ENCODE measurements at regions not wholly inside any gene's neighbourhood (a gene's known extent, or its start where the extent isn't known, plus 50 kb on each side); places are given as distances from the start of the nearest gene placed in this dataset.

GRCh38 chr4:71860643-71861042 lies 76.8 kb upstream of the GC start:
- Histone ChIP-seq H3F3A (ENCODE audit: insufficient read depth) (no peaks in the 10 kb centered on the region), H3K27ac (no peak overlapping the region), H3K79me2 (ENCODE audit: insufficient read depth) (no peaks in the 10 kb centered on the region), H3K4me2 (ENCODE audit: unreplicated experiment) (no peak overlapping the region), H2AFZ (no peak overlapping the region), H4K20me1 (ENCODE audit: insufficient read depth) (no peaks in the 10 kb centered on the region), H3K4me3 (no peak overlapping the region), H3K9me3 (ENCODE audit: low read depth) (no peaks in the 10 kb centered on the region), H3K27me3 (replicated peaks; ENCODE audit: insufficient read depth) (no peaks in the 10 kb centered on the region), H3K9me2 (ENCODE audit: insufficient read depth) (no peaks in the 10 kb centered on the region), H3K4me1 (ENCODE audit: insufficient read depth) (no peaks in the 10 kb centered on the region), H3K36me3 (ENCODE audit: low read depth) (no peaks in the 10 kb centered on the region), H3K9ac (no peak overlapping the region)
- DNase-seq, result no peak
- 5 to 10% methylated on average over 1 of the region's 1 CpG for WGBS, 2 experiments (ENCODE audit: low coverage in 1 of 2, low lambda C conversion rate in 2 of 2, missing lambda C conversion rate in 2 of 2)
- TF ChIP-seq EZH2 (IDR thresholded peaks at IDR 0.05; ENCODE audit: insufficient read depth, poor library complexity, severe bottlenecking) (no peak), EZH2phosphoT487 (IDR thresholded peaks at IDR 0.05; ENCODE audit: insufficient read depth, low read depth) (no peak)
- in situ Hi-C loops (cut with MboI), result no loop called here

DNA sequence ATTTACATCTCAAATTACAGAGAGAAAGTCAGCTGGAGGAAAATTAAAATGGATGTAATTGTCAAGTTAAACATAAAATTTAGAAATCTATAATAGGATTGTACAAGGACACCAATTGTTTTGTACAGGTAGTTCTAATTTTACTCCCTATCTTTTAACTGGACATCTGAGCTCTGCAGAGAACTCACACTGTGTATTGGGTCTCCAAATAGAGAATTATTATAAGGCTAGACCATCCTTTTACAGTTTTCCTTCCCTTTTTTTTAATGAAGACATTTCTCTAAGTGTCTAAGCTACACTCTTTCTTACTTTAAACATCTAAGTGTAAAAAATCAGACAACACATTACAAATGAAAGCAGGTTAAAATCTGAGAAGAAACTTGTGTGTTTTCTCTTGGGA lies 78.4 kb upstream of the GC start:
- Histone ChIP-seq H2AFZ (no peak overlapping the region), H3F3A (ENCODE audit: insufficient read depth) (no peaks in the 10 kb centered on the region), H3K36me3 (ENCODE audit: low read depth) (no peaks in the 10 kb centered on the region), H3K4me1 (ENCODE audit: insufficient read depth) (no peaks in the 10 kb centered on the region), H3K4me3 (no peak overlapping the region), H3K9ac (no peak overlapping the region), H4K20me1 (ENCODE audit: insufficient read depth) (no peaks in the 10 kb centered on the region), H3K9me2 (ENCODE audit: insufficient read depth) (no peaks in the 10 kb centered on the region), H3K27ac (no peak overlapping the region), H3K27me3 (replicated peaks; ENCODE audit: insufficient read depth) (no peaks in the 10 kb centered on the region), H3K9me3 (ENCODE audit: low read depth) (no peaks in the 10 kb centered on the region), H3K4me2 (ENCODE audit: unreplicated experiment) (no peak overlapping the region), H3K79me2 (ENCODE audit: insufficient read depth) (no peaks in the 10 kb centered on the region)
- in situ Hi-C loops (cut with MboI), result no loop called here
- no peak for DNase-seq
- no peak for TF ChIP-seq EZH2 (IDR thresholded peaks at IDR 0.05; ENCODE audit: insufficient read depth, poor library complexity, severe bottlenecking)
- TF ChIP-seq EZH2phosphoT487 (IDR thresholded peaks at IDR 0.05; ENCODE audit: insufficient read depth, low read depth), result no peak

- 46 to 51% methylated on average over 3 of the region's 3 CpGs for WGBS, 2 experiments (ENCODE audit: low coverage in 1 of 2, low lambda C conversion rate in 2 of 2, missing lambda C conversion rate in 2 of 2)
- Histone ChIP-seq H3K9me2 (ENCODE audit: insufficient read depth) (no peaks in the 10 kb centered on the region), H2AFZ (no peak overlapping the region), H3K4me1 (ENCODE audit: insufficient read depth) (no peaks in the 10 kb centered on the region), H3K9ac (no peak overlapping the region), H3F3A (ENCODE audit: insufficient read depth) (no peaks in the 10 kb centered on the region), H3K27ac (no peak overlapping the region), H3K4me2 (ENCODE audit: unreplicated experiment) (no peak overlapping the region), H3K36me3 (ENCODE audit: low read depth) (no peaks in the 10 kb centered on the region), H3K9me3 (ENCODE audit: low read depth) (no peaks in the 10 kb centered on the region), H3K79me2 (ENCODE audit: insufficient read depth) (no peaks in the 10 kb centered on the region), H4K20me1 (ENCODE audit: insufficient read depth) (no peaks in the 10 kb centered on the region), H3K4me3 (no peak overlapping the region), H3K27me3 (replicated peaks; ENCODE audit: insufficient read depth) (no peaks in the 10 kb centered on the region)
- in situ Hi-C loops (cut with MboI), result no loop called here
- no peak for DNase-seq
- TF ChIP-seq EZH2 (IDR thresholded peaks at IDR 0.05; ENCODE audit: insufficient read depth, poor library complexity, severe bottlenecking), result no peak
- no peak for TF ChIP-seq EZH2phosphoT487 (IDR thresholded peaks at IDR 0.05; ENCODE audit: insufficient read depth, low read depth)
These were observed 79.6 kb upstream of the GC start for GRCh38 chr4:71863457-71863856.

GRCh38 chr4:71864380-71864779 lies 80.5 kb upstream of the GC start:
- Histone ChIP-seq H3K79me2 (ENCODE audit: insufficient read depth) (no peaks in the 10 kb centered on the region), H4K20me1 (ENCODE audit: insufficient read depth) (no peaks in the 10 kb centered on the region), H3K9ac (no peak overlapping the region), H3K36me3 (ENCODE audit: low read depth) (no peaks in the 10 kb centered on the region), H3K4me3 (no peak overlapping the region), H3K4me2 (ENCODE audit: unreplicated experiment) (no peak overlapping the region), H3K27ac (no peak overlapping the region), H3K9me2 (ENCODE audit: insufficient read depth) (no peaks in the 10 kb centered on the region), H2AFZ (no peak overlapping the region), H3K4me1 (ENCODE audit: insufficient read depth) (no peaks in the 10 kb centered on the region), H3K9me3 (ENCODE audit: low read depth) (no peaks in the 10 kb centered on the region), H3F3A (ENCODE audit: insufficient read depth) (no peaks in the 10 kb centered on the region), H3K27me3 (replicated peaks; ENCODE audit: insufficient read depth) (no peaks in the 10 kb centered on the region)
- WGBS, 2 experiments (ENCODE audit: low coverage in 1 of 2, low lambda C conversion rate in 2 of 2, missing lambda C conversion rate in 2 of 2), result 35 to 38% methylated on average over 2 of the region's 2 CpGs
- DNase-seq, result no peak
- in situ Hi-C loops (cut with MboI), result no loop called here
- TF ChIP-seq EZH2phosphoT487 (IDR thresholded peaks at IDR 0.05; ENCODE audit: insufficient read depth, low read depth) (no peak), EZH2 (IDR thresholded peaks at IDR 0.05; ENCODE audit: insufficient read depth, poor library complexity, severe bottlenecking) (no peak)

DNA sequence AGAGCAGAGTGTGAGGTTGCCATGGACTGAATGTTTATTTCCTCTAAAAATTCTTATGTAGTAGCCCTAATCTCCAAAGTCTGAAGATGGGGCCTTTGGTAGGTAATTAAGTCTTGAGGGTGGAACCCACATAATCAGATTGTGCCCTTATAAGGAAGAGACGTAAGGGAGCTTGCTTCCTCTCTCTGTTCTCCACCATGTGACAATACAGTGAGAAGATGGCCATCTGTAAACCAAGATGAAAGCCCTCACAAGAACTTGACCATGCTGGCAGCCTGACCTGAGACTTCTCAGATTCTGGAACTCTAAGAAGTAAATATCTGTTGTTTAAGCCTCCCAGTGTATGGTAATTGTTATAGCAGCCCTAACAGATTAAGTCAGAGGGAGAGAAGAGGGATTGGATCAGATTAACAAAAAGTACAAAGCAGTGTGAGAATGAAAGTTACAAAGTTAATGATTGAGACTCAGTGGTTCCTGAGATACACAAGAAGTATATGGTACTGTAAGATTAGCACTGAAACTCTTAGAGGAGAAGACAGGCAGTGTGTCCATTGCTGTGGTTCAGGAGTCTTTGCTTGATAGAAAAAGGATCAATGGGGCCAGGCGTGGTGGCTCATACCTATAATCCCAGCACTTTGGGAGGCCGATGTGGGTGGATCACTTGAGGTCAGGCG lies 82.5 kb upstream of the GC start:
- no peaks in the 10 kb centered on the region for H3K9me2 ChIP-seq (ENCODE audit: insufficient read depth)
- in situ Hi-C loops (cut with MboI), result no loop called here
- H3K36me3 ChIP-seq (ENCODE audit: low read depth), result no peaks in the 10 kb centered on the region
- no peaks in the 10 kb centered on the region for H3K27me3 ChIP-seq (replicated peaks; ENCODE audit: insufficient read depth)
- H3K79me2 ChIP-seq (ENCODE audit: insufficient read depth), result no peaks in the 10 kb centered on the region
- H3K27ac ChIP-seq, result no peak overlapping the region
- DNase-seq, result no peak
- H3K4me2 ChIP-seq (ENCODE audit: unreplicated experiment), result no peak overlapping the region
- H3K4me3 ChIP-seq, result no peak overlapping the region
- H3K4me1 ChIP-seq (ENCODE audit: insufficient read depth), result no peaks in the 10 kb centered on the region
- no peak overlapping the region for H2AFZ ChIP-seq
- 13 to 22% methylated on average over 4 of the region's 4 CpGs for WGBS, 2 experiments (ENCODE audit: low coverage in 1 of 2, low lambda C conversion rate in 2 of 2, missing lambda C conversion rate in 2 of 2)
- H3K9me3 ChIP-seq (ENCODE audit: low read depth), result no peaks in the 10 kb centered on the region
- TF ChIP-seq EZH2 (IDR thresholded peaks at IDR 0.05; ENCODE audit: insufficient read depth, poor library complexity, severe bottlenecking) (no peak), EZH2phosphoT487 (IDR thresholded peaks at IDR 0.05; ENCODE audit: insufficient read depth, low read depth) (no peak)
- no peak overlapping the region for H3K9ac ChIP-seq
- no peaks in the 10 kb centered on the region for H4K20me1 ChIP-seq (ENCODE audit: insufficient read depth)
- no peaks in the 10 kb centered on the region for H3F3A ChIP-seq (ENCODE audit: insufficient read depth)
